K562 (cell line): ENCODE measurements at regions not wholly inside any gene's neighbourhood (a gene's known extent, or its start where the extent isn't known, plus 50 kb on each side); places are given as distances from the start of the nearest gene placed in this dataset.

ENCODE experiments used
- ATAC-seq: fragments of 200-7000 bp; cut with Tn5 transposase; 3 replicates; pipeline ENCODE4 v1.9.1; 2020; ENCODE audit warnings: moderate library complexity
- BruUV-seq: library from RNA; stranded (reverse); fragments of 400-500 nt; replicated peaks from 2 replicates; lab custom pipeline; 2021; lab: Mats Ljungman, UMichigan
- CTCF ChIA-PET: fragments of 300-600 bp; formaldehyde crosslinking; extraction: SDS; loops from one replicate; lab custom pipeline; 2021; ENCODE audit warnings: low intra/inter-chr PET ratio; lab: Yijun Ruan, JAX
- POLR2A ChIA-PET: fragments of 300-600, 350-650 bp; sonication (Branson Sonifier 250); formaldehyde crosslinking; extraction: SDS; loops from one replicate; lab custom pipeline; 2021; ENCODE audit warnings: antibody characterized with exemption, inconsistent platforms; lab: Yijun Ruan, JAX
- DNase-seq, 4 experiments: peaks; one replicate each; pipeline versions ENCODE4 v3.0.0 to v3.0.0-alpha.2; 2011 to 2018; ENCODE audit warnings: low spot score in 3 of 4, mixed read lengths in 3 of 4; ENCODE audit errors: extremely low read depth in 1 of 4
- FAIRE-seq: peaks from 2 replicates; lab custom pipeline; 2011; peaks lifted over from hg19 to GRCh38; lab: Jason Lieb, UNC
- H2AFZ ChIP-seq: 2 replicates; pipeline ENCODE4 v1.6.0; 2011; ENCODE audit warnings: low read depth, low read length, control low read depth, inconsistent platforms
- H3K27ac ChIP-seq: fragments of 200-600 bp; 3 replicates; pipeline ENCODE4 v1.8.0; 2011; ENCODE audit warnings: low read depth, mild to moderate bottlenecking, control low read depth, inconsistent platforms, low read length, moderate library complexity, mixed read lengths; ENCODE audit errors: extremely low read depth
- H3K27me3 ChIP-seq, 2 experiments: fragments of 300-600 bp in 1 of 2; 2 replicates in 1 of 2; 3 replicates in 1 of 2; pipeline versions ENCODE4 v1.6.0 to v1.8.0; 2011; ENCODE audit warnings: inconsistent platforms in 2 of 2, low read length in 2 of 2, mild to moderate bottlenecking in 1 of 2, mixed read lengths in 1 of 2, moderate library complexity in 1 of 2; ENCODE audit not compliant: control insufficient read depth in 2 of 2, insufficient read depth in 2 of 2
- H3K36me3 ChIP-seq: fragments of 300-600 bp; 3 replicates; pipeline ENCODE4 v1.8.0; 2011; ENCODE audit warnings: mild to moderate bottlenecking, low read length, inconsistent platforms; ENCODE audit not compliant: control insufficient read depth, insufficient read depth
- H3K4me1 ChIP-seq, 2 experiments: fragments of 200-600 bp in 1 of 2; replicated peaks in 1 of 2; 2 replicates in 1 of 2; 3 replicates in 1 of 2; pipeline versions ENCODE4 v1.5.1 to v1.8.0; 2011; ENCODE audit warnings: inconsistent platforms in 2 of 2, low read length in 2 of 2, mild to moderate bottlenecking in 1 of 2, mixed read lengths in 1 of 2, moderate library complexity in 1 of 2; ENCODE audit not compliant: control insufficient read depth in 2 of 2, insufficient read depth in 2 of 2
- H3K4me2 ChIP-seq: 2 replicates; pipeline ENCODE4 v1.6.1; 2011; ENCODE audit warnings: low read length, control low read depth, inconsistent platforms, mixed read lengths; ENCODE audit not compliant: insufficient read depth
- H3K4me3 ChIP-seq: fragments of 200-600 bp; sonication (generic), shearing (Covaris generic); 2 replicates; pipeline ENCODE4 v1.5.1; 2016; ENCODE audit warnings: control low read depth, inconsistent platforms
- H3K79me2 ChIP-seq: fragments of 200-600 bp; 3 replicates; pipeline ENCODE4 v1.8.0; 2011; ENCODE audit warnings: low read length, inconsistent platforms; ENCODE audit not compliant: control insufficient read depth, insufficient read depth
- H3K9ac ChIP-seq, 2 experiments: 2 replicates each; pipeline versions ENCODE4 v1.6.0 to v1.6.1; 2011; ENCODE audit warnings: low read depth in 2 of 2, low read length in 2 of 2, control low read depth in 1 of 2, inconsistent platforms in 1 of 2, mild to moderate bottlenecking in 1 of 2, mixed read lengths in 1 of 2; ENCODE audit not compliant: insufficient read depth in 1 of 2
- H3K9me1 ChIP-seq: one replicate; pipeline ENCODE4 v1.6.0; 2011; ENCODE audit warnings: inconsistent platforms, mild to moderate bottlenecking, low read length, moderate library complexity; ENCODE audit not compliant: control insufficient read depth, insufficient read depth
- H3K9me3 ChIP-seq: replicated peaks from 2 replicates; pipeline ENCODE4 v1.5.1; 2011; ENCODE audit warnings: low read depth, low read length, inconsistent platforms; ENCODE audit not compliant: control insufficient read depth, insufficient read depth
- H4K20me1 ChIP-seq: replicated peaks from 2 replicates; pipeline ENCODE4 v1.6.1; 2011; ENCODE audit warnings: low read length, inconsistent platforms, mixed read lengths; ENCODE audit not compliant: control insufficient read depth, insufficient read depth
- PHF21A ChIP-seq: fragments of 450-650 bp; IDR thresholded peaks from 2 replicates; pipeline ENCODE4 v1.6.1; 2017; ENCODE audit warnings: low read depth, borderline replicate concordance
- PTTG1 ChIP-seq: fragments of 450-650 bp; IDR thresholded peaks from 2 replicates; pipeline ENCODE4 v1.6.1; 2016; ENCODE audit warnings: low read depth, mild to moderate bottlenecking, missing genetic modification characterization, missing compliant biosample characterization
- RFX1 ChIP-seq: fragments of 450-650 bp; IDR thresholded peaks from 2 replicates; pipeline ENCODE4 v1.6.1; 2016; ENCODE audit warnings: mild to moderate bottlenecking, moderate library complexity
- SUPT5H ChIP-seq: fragments of 450-650 bp; IDR thresholded peaks from 2 replicates; pipeline ENCODE4 v1.6.1; 2016
- TCFL5 ChIP-seq: fragments of 250-450 bp; sonication (Bioruptor Pico); conservative IDR thresholded peaks from 2 replicates; pipeline ENCODE4 v1.6.1; 2021; ENCODE audit warnings: mild to moderate bottlenecking, moderate library complexity, matching md5 sums
- WGBS: fragments of 100-300 bp; shearing (Covaris generic); methylation state at CpG from one replicate; pipeline ENCODE4 v1.1.6; 2016; ENCODE audit warnings: low coverage, mixed read lengths; ENCODE audit not compliant: insufficient coverage; ENCODE audit errors: missing lambda C conversion rate; 5-methylcytosine and 5-hydroxymethylcytosine counted together
- in situ Hi-C: fragments of 300-500 bp; cut with MboI; formaldehyde crosslinking; loops from 4 replicates; pipeline ENCODE4 v1.15.0; 2018; ENCODE audit warnings: inconsistent platforms, mixed read lengths
- intact Hi-C: fragments of 100-400 bp; cut with micrococcal nuclease; formaldehyde crosslinking; loops from 2 replicates; pipeline ENCODE4 v1.14.2; 2022
- TF ChIP-seq, protein P1 (sequence below): IDR thresholded peaks from 2 replicates; pipeline ENCODE4 v1.6.1; 2012; ENCODE audit warnings: low read depth, low read length, improper control_type of control experiment, borderline replicate concordance
- TF ChIP-seq, protein P2 (sequence below): fragments of 250-450 bp; sonication (Bioruptor Pico); IDR thresholded peaks from 2 replicates; pipeline ENCODE4 v1.5.0; 2021
- TF ChIP-seq, protein P3 (sequence below): fragments of 450-650 bp; IDR thresholded peaks from 2 replicates; pipeline ENCODE4 v1.6.1; 2016; ENCODE audit warnings: mild to moderate bottlenecking, moderate library complexity

DNA sequence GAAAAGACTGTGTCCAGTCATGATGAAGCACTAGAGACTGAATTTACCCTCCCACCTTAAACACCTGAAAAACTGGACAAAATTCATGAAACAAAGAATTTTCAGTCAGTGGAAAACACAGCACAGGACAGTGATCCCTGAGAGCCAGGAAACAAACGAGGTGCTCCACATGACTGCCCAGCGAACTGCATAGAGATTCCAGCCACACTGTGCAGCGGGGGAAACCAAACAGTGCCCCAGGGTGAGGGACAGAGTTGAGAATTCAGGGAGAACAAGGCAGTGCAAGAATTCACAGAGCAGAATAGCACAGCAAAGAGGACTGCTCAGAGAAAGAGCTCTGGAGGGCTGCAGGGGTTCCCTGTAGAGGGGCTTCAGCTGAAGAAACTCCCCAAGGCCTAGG lies 55.5 kb upstream of the SEC24B start:
- H3K9me3 ChIP-seq: no peaks in the 10 kb centered on the region
- intact Hi-C loops (no loop called here), in situ Hi-C loops (no loop called here)
- no peak for ATAC-seq
- no peak overlapping the region for H2AFZ ChIP-seq
- ChIA-PET CTCF (no interaction called here), POLR2A (no interaction called here)
- no peak overlapping the region for H3K4me3 ChIP-seq
- no peaks in the 10 kb centered on the region for H3K79me2 ChIP-seq
- H3K27me3 ChIP-seq: peaks cover 14 to 46% of the 10 kb centered on the region in 2 experiments; a peak in 4 of 5 replicates
- no peak for FAIRE-seq
- H3K4me2 ChIP-seq: no peak overlapping the region
- no peak for DNase-seq
- BruUV-seq: no TSS peak
- no peaks in the 10 kb centered on the region for H3K4me1 ChIP-seq
- H3K9ac ChIP-seq: no peak overlapping the region
- H3K36me3 ChIP-seq: no peaks in the 10 kb centered on the region
- WGBS: 3% methylated on average over 3 of the region's 3 CpGs
- H3K9me1 ChIP-seq: no peaks in the 10 kb centered on the region
- no peak overlapping the region for H3K27ac ChIP-seq
- H4K20me1 ChIP-seq: no peaks in the 10 kb centered on the region
- TF ChIP-seq, protein P1, sequence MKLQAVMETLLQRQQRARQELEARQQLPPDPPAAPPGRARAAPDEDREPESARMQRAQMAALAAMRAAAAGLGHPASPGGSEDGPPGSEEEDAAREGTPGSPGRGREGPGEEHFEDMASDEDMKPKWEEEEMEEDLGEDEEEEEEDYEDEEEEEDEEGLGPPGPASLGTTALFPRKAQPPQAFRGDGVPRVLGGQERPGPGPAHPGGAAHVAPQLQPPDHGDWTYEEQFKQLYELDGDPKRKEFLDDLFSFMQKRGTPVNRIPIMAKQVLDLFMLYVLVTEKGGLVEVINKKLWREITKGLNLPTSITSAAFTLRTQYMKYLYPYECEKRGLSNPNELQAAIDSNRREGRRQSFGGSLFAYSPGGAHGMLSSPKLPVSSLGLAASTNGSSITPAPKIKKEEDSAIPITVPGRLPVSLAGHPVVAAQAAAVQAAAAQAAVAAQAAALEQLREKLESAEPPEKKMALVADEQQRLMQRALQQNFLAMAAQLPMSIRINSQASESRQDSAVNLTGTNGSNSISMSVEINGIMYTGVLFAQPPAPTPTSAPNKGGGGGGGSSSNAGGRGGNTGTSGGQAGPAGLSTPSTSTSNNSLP: no peak
- TF ChIP-seq, protein P2, sequence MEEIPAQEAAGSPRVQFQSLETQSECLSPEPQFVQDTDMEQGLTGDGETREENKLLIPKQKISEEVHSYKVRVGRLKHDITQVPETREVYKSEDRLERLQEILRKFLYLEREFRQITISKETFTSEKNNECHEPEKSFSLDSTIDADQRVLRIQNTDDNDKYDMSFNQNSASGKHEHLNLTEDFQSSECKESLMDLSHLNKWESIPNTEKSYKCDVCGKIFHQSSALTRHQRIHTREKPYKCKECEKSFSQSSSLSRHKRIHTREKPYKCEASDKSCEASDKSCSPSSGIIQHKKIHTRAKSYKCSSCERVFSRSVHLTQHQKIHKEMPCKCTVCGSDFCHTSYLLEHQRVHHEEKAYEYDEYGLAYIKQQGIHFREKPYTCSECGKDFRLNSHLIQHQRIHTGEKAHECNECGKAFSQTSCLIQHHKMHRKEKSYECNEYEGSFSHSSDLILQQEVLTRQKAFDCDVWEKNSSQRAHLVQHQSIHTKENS (CRISPR knock-in tag): no peak
- TF ChIP-seq SUPT5H (no peak), PHF21A (no peak), RFX1 (no peak), TCFL5 (no peak), PTTG1 (no peak)
- TF ChIP-seq, protein P3, sequence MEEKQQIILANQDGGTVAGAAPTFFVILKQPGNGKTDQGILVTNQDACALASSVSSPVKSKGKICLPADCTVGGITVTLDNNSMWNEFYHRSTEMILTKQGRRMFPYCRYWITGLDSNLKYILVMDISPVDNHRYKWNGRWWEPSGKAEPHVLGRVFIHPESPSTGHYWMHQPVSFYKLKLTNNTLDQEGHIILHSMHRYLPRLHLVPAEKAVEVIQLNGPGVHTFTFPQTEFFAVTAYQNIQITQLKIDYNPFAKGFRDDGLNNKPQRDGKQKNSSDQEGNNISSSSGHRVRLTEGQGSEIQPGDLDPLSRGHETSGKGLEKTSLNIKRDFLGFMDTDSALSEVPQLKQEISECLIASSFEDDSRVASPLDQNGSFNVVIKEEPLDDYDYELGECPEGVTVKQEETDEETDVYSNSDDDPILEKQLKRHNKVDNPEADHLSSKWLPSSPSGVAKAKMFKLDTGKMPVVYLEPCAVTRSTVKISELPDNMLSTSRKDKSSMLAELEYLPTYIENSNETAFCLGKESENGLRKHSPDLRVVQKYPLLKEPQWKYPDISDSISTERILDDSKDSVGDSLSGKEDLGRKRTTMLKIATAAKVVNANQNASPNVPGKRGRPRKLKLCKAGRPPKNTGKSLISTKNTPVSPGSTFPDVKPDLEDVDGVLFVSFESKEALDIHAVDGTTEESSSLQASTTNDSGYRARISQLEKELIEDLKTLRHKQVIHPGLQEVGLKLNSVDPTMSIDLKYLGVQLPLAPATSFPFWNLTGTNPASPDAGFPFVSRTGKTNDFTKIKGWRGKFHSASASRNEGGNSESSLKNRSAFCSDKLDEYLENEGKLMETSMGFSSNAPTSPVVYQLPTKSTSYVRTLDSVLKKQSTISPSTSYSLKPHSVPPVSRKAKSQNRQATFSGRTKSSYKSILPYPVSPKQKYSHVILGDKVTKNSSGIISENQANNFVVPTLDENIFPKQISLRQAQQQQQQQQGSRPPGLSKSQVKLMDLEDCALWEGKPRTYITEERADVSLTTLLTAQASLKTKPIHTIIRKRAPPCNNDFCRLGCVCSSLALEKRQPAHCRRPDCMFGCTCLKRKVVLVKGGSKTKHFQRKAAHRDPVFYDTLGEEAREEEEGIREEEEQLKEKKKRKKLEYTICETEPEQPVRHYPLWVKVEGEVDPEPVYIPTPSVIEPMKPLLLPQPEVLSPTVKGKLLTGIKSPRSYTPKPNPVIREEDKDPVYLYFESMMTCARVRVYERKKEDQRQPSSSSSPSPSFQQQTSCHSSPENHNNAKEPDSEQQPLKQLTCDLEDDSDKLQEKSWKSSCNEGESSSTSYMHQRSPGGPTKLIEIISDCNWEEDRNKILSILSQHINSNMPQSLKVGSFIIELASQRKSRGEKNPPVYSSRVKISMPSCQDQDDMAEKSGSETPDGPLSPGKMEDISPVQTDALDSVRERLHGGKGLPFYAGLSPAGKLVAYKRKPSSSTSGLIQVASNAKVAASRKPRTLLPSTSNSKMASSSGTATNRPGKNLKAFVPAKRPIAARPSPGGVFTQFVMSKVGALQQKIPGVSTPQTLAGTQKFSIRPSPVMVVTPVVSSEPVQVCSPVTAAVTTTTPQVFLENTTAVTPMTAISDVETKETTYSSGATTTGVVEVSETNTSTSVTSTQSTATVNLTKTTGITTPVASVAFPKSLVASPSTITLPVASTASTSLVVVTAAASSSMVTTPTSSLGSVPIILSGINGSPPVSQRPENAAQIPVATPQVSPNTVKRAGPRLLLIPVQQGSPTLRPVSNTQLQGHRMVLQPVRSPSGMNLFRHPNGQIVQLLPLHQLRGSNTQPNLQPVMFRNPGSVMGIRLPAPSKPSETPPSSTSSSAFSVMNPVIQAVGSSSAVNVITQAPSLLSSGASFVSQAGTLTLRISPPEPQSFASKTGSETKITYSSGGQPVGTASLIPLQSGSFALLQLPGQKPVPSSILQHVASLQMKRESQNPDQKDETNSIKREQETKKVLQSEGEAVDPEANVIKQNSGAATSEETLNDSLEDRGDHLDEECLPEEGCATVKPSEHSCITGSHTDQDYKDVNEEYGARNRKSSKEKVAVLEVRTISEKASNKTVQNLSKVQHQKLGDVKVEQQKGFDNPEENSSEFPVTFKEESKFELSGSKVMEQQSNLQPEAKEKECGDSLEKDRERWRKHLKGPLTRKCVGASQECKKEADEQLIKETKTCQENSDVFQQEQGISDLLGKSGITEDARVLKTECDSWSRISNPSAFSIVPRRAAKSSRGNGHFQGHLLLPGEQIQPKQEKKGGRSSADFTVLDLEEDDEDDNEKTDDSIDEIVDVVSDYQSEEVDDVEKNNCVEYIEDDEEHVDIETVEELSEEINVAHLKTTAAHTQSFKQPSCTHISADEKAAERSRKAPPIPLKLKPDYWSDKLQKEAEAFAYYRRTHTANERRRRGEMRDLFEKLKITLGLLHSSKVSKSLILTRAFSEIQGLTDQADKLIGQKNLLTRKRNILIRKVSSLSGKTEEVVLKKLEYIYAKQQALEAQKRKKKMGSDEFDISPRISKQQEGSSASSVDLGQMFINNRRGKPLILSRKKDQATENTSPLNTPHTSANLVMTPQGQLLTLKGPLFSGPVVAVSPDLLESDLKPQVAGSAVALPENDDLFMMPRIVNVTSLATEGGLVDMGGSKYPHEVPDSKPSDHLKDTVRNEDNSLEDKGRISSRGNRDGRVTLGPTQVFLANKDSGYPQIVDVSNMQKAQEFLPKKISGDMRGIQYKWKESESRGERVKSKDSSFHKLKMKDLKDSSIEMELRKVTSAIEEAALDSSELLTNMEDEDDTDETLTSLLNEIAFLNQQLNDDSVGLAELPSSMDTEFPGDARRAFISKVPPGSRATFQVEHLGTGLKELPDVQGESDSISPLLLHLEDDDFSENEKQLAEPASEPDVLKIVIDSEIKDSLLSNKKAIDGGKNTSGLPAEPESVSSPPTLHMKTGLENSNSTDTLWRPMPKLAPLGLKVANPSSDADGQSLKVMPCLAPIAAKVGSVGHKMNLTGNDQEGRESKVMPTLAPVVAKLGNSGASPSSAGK: no peak
